Spleen (tissue), 11 donors: ENCODE measurements at regions not wholly inside any gene's neighbourhood (a gene's known extent, or its start where the extent isn't known, plus 50 kb on each side); places are given as distances from the start of the nearest gene placed in this dataset.

ENCODE experiments used
- DNase-seq: peaks from one replicate; pipeline ENCODE4 v3.0.0-alpha.2; 2020
- H3K27ac ChIP-seq, 8 donors: fragments of 200-600 bp; sonication (generic) in 7 of 8; 1 replicate in 4 of 8; 2 replicates in 4 of 8; pipeline versions ENCODE4 v1.5.0 to v1.8.0; 2016 to 2021; ENCODE audit warnings: inconsistent platforms in 4 of 8, mild to moderate bottlenecking in 4 of 8, moderate library complexity in 1 of 8
- H3K27me3 ChIP-seq, 7 donors: fragments of 200-600 bp; sonication (generic) in 6 of 7; replicated peaks in 1 of 7; 1 replicate in 4 of 7; 2 replicates in 3 of 7; pipeline versions ENCODE4 v1.5.0 to v1.8.0; 2016 to 2021; ENCODE audit warnings: inconsistent platforms in 3 of 7, mild to moderate bottlenecking in 1 of 7
- H3K36me3 ChIP-seq, 6 donors: fragments of 200-600 bp; sonication (generic) in 5 of 6; 1 replicate in 4 of 6; 2 replicates in 2 of 6; pipeline versions ENCODE4 v1.5.0 to v1.8.0; 2016 to 2021; ENCODE audit warnings: inconsistent platforms in 2 of 6
- H3K4me1 ChIP-seq, 6 donors: fragments of 200-600 bp; sonication (generic) in 5 of 6; 1 replicate in 3 of 6; 2 replicates in 3 of 6; pipeline versions ENCODE4 v1.5.0 to v1.8.0; 2016 to 2021; ENCODE audit warnings: inconsistent platforms in 3 of 6
- H3K4me3 ChIP-seq, 8 donors: fragments of 200-600 bp; sonication (generic) in 7 of 8; 1 replicate in 4 of 8; 2 replicates in 4 of 8; pipeline versions ENCODE4 v1.5.0 to v1.8.0; 2016 to 2021; ENCODE audit warnings: inconsistent platforms in 4 of 8, mild to moderate bottlenecking in 4 of 8, moderate library complexity in 2 of 8
- H3K9me3 ChIP-seq, 8 donors: fragments of 200-600 bp; sonication (generic) in 7 of 8; 1 replicate in 4 of 8; 2 replicates in 4 of 8; pipeline versions ENCODE4 v1.5.0 to v1.8.0; 2016 to 2021; ENCODE audit warnings: inconsistent platforms in 4 of 8
- POLR2A ChIP-seq, 3 donors: fragments of 450-650 bp; IDR thresholded peaks; one replicate each; pipeline ENCODE4 v1.5.1; 2017; ENCODE audit warnings: antibody characterized with exemption in 3 of 3, mild to moderate bottlenecking in 1 of 3
- POLR2AphosphoS5 ChIP-seq, 3 donors: sonication (generic); formaldehyde crosslinking; IDR thresholded peaks; one replicate each; pipeline ENCODE4 v1.5.1; 2017; ENCODE audit warnings: antibody characterized with exemption in 3 of 3
- WGBS, 5 donors: extraction: QIAGEN DNeasy Blood & Tissue Kit in 3 of 5; methylation state at CpG; one replicate each; pipeline versions ENCODE4 v1.1.5 to v1.1.7; 2013 to 2018; 5-methylcytosine and 5-hydroxymethylcytosine counted together
- intact Hi-C: fragments of 100-400 bp; cut with DNase I; formaldehyde crosslinking; loops from one replicate; pipeline ENCODE4 v1.15.0; 2023; ENCODE audit warnings: low total_unique reads
- TF ChIP-seq, protein P1 (sequence below), 11 experiments: fragments of 200-600 bp in 7 of 11; fragments of 450-650 bp in 4 of 11; sonication (generic) in 4 of 11; IDR thresholded peaks in 8 of 11; conservative IDR thresholded peaks in 3 of 11; 1 replicate in 7 of 11; 2 replicates in 4 of 11; pipeline versions ENCODE4 v1.4.0 to v1.8.0; 2016 to 2021; ENCODE audit warnings: antibody characterized with exemption in 11 of 11, inconsistent platforms in 4 of 11, mild to moderate bottlenecking in 1 of 11
- donor health status: healthy with polysubstance abuse.
- donor health status: DM: no; HTN: no; CAD: no; lungs with moderate emphysema.
- donor health status: DM: no; HTN: no; CAD: no.
- donor health status: Bipolar disorder and iron deficiency.
- donor health status: healthy.
- donor health status: DM: no; HTN: no; CAD: no.
- donor health status: DM: yes; HTN: yes; CAD: no.

DNA sequence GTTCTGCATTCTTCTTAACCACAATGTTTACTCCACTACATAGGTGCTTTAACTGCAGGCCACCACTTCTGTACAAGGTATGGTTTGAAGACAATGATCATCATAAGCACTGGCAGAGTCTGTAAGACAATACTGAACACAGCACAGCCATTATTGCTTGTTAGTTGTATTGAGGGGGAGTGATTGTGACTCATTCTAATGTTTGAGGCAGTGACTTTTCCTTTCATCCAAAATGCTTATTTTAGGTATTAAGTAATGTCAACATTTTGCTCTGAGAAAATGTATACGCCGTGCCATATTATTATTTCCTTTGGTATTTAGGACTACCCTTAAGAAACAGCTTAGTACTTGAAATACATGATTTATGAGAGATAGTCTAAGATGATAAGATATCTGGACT, 618.2 kb upstream of the ZNF717 start:
- intact Hi-C loops: no loop called here
- Histone ChIP-seq H3K4me3 (no peak overlapping the region), H3K4me1 (no peaks in the 10 kb centered on the region), H3K36me3 (no peaks in the 10 kb centered on the region), H3K27me3 (no peaks in the 10 kb centered on the region), H3K9me3 (no peaks in the 10 kb centered on the region), H3K27ac (no peak overlapping the region)
- 43 to 85% (median 68%) methylated on average over 2 of the region's 2 CpGs for WGBS, 5 donors
- no peak for DNase-seq
- TF ChIP-seq POLR2A (IDR thresholded peaks at IDR 0.05): no peak
- TF ChIP-seq, protein P1, sequence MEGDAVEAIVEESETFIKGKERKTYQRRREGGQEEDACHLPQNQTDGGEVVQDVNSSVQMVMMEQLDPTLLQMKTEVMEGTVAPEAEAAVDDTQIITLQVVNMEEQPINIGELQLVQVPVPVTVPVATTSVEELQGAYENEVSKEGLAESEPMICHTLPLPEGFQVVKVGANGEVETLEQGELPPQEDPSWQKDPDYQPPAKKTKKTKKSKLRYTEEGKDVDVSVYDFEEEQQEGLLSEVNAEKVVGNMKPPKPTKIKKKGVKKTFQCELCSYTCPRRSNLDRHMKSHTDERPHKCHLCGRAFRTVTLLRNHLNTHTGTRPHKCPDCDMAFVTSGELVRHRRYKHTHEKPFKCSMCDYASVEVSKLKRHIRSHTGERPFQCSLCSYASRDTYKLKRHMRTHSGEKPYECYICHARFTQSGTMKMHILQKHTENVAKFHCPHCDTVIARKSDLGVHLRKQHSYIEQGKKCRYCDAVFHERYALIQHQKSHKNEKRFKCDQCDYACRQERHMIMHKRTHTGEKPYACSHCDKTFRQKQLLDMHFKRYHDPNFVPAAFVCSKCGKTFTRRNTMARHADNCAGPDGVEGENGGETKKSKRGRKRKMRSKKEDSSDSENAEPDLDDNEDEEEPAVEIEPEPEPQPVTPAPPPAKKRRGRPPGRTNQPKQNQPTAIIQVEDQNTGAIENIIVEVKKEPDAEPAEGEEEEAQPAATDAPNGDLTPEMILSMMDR (IDR thresholded peaks at IDR 0.05 in 8 of 11, conservative IDR thresholded peaks at IDR 0.05 in 3 of 11): no peak
- TF ChIP-seq POLR2AphosphoS5 (IDR thresholded peaks at IDR 0.05): no peak

- H3K36me3 ChIP-seq: no peaks in the 10 kb centered on the region
- no peak overlapping the region for H3K27ac ChIP-seq
- TF ChIP-seq POLR2AphosphoS5 (IDR thresholded peaks at IDR 0.05): no peak
- TF ChIP-seq, protein P1 (IDR thresholded peaks at IDR 0.05 in 8 of 11, conservative IDR thresholded peaks at IDR 0.05 in 3 of 11): no peak
- TF ChIP-seq POLR2A (IDR thresholded peaks at IDR 0.05): no peak
- intact Hi-C loops: no loop called here
- DNase-seq: no peak
- H3K4me1 ChIP-seq: no peaks in the 10 kb centered on the region
- H3K27me3 ChIP-seq: no peaks in the 10 kb centered on the region
- no peak overlapping the region for H3K4me3 ChIP-seq
- peaks cover 0 to under 1% (median 0%) of the 10 kb centered on the region in 8 donors for H3K9me3 ChIP-seq
- 77 to 88% (median 81%) methylated on average over 1 of the region's 1 CpG for WGBS, 5 donors
Measured at GRCh38 chr3:76405196-76405595, 619.8 kb upstream of the ZNF717 start.

- peaks cover 0 to 25% (median 9%) of the 10 kb centered on the region in 8 donors for H3K9me3 ChIP-seq
- 32 to 65% (median 60%) methylated on average over 3 of the region's 3 CpGs for WGBS, 5 donors
- no peaks in the 10 kb centered on the region for H3K4me1 ChIP-seq
- TF ChIP-seq POLR2AphosphoS5 (IDR thresholded peaks at IDR 0.05) (no peak), POLR2A (IDR thresholded peaks at IDR 0.05) (no peak)
- TF ChIP-seq, protein P1 (IDR thresholded peaks at IDR 0.05 in 8 of 11, conservative IDR thresholded peaks at IDR 0.05 in 3 of 11): no peak
- DNase-seq: no peak
- H3K27ac ChIP-seq: no peak overlapping the region
- no peaks in the 10 kb centered on the region for H3K27me3 ChIP-seq
- intact Hi-C loops: no loop called here
- no peaks in the 10 kb centered on the region for H3K36me3 ChIP-seq
- no peak overlapping the region for H3K4me3 ChIP-seq
Measured at GRCh38 chr3:76410762-76411281, 625.5 kb upstream of the ZNF717 start.

- TF ChIP-seq, protein P1 (IDR thresholded peaks at IDR 0.05 in 8 of 11, conservative IDR thresholded peaks at IDR 0.05 in 3 of 11): no peak
- TF ChIP-seq POLR2AphosphoS5 (IDR thresholded peaks at IDR 0.05): no peak
- TF ChIP-seq POLR2A (IDR thresholded peaks at IDR 0.05): no peak
- Histone ChIP-seq H3K4me3 (no peak overlapping the region), H3K36me3 (no peaks in the 10 kb centered on the region), H3K27me3 (no peaks in the 10 kb centered on the region), H3K4me1 (no peaks in the 10 kb centered on the region), H3K27ac (no peak overlapping the region), H3K9me3 (peaks cover 0 to 25% (median 9%) of the 10 kb centered on the region in 8 donors)
- no peak for DNase-seq
- intact Hi-C loops: no loop called here
- WGBS, 5 donors: 74 to 95% (median 90%) methylated on average over 2 of the region's 2 CpGs
Measured at GRCh38 chr3:76415384-76415783, 624.5 kb upstream of the ROBO2 start.
